CD4-positive, alpha-beta T cell treated with Interleukin-6 for 4 hours (primary cell): ENCODE measurements at regions not wholly inside any gene's neighbourhood (a gene's known extent, or its start where the extent isn't known, plus 50 kb on each side); places are given as distances from the start of the nearest gene placed in this dataset.
"Not testable (repeated sequence)": the region's sequence is repeated elsewhere in the genome, so short reads cannot be mapped to it uniquely, and the experiment has no call there.

Experiments used
- DNase-seq: peaks from one replicate; pipeline ENCODE4 v3.0.0-alpha.2; 2020; ENCODE audit warnings: mixed read lengths

- no peak for DNase-seq
Measured at GRCh38 chr18:63071701-63072141, 247.8 kb downstream of the BCL2 start.

DNA sequence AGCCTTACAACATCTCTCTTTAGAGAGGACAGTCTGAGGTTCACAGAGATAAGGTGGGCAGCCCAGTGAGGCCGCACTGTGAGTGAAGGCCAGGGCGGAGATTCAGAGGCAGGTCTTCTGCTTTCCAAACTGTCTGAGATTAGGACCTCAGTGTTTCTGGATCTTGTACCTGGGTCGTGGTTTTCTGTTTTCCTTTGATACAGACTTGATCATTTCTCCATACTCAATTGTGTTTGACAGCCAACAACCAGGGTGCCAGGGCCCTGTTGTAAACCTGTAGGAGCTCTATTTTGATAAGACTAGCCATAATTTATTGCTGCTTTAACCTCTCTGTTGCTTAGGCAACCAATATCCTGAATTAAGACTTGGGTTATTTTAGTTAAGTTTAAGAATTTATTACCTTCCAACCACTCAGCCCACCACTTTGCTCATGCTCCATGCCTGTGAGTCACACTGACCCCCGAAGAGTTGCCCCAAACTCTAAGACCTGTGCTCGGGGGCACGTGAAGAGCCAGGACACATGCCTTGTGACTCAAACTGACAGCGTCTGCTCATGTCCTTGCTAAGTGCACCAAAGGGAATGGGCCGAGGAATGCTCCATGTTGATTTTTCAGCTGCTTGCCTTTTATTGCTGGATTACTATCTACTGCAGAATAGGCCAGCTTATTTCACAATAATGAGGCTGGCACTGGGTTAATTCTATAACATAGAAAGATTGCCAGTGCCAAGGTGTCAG is 248.6 kb downstream of the BCL2 start:
- DNase-seq, result no peak

- DNase-seq, result no peak
Measured at GRCh38 chr18:63069496-63069895, 250.1 kb downstream of the BCL2 start.

GRCh38 chr18:63067939-63068338 is 251.6 kb downstream of the BCL2 start:
- DNase-seq, result peak; percentile 12

DNA sequence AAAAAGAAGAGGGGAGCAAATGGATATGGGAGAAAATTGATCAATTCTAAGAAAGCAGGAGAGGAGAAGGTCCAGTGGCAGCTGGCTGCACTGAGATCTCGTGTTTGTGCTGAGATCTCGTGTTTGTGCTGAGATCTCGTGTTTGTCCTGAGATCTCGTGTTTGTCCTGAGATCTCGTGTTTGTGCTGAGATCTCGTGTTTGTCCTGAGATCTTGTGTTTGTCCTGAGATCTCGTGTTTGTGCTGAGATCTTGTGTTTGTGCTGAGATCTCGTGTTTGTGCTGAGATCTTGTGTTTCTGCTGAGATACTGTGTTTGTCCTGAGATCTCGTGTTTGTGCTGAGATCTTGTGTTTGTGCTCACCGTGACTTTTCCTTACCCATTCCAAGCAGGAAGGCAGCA is 254.4 kb downstream of the BCL2 start:
- DNase-seq, result no peak

DNA sequence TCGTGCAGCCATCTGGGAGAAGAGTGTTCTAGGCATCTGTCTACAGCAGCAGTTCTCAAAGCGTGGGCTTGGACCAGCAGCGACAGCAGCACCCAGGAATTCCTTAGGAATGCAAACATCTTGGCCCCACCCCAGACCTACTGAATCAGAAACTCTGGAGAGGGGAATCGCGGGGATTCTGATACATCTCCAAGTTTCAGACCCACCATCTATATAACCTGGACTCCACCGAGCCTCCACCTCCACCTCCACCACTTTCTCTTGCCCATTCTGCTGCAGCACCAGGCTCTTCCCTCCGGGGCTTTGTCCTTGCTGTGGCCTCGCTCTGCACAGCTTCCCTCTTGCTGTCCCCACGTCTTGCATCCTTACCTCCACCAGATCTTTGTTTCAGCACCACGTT is 256.4 kb downstream of the BCL2 start:
- no peak for DNase-seq

DNA sequence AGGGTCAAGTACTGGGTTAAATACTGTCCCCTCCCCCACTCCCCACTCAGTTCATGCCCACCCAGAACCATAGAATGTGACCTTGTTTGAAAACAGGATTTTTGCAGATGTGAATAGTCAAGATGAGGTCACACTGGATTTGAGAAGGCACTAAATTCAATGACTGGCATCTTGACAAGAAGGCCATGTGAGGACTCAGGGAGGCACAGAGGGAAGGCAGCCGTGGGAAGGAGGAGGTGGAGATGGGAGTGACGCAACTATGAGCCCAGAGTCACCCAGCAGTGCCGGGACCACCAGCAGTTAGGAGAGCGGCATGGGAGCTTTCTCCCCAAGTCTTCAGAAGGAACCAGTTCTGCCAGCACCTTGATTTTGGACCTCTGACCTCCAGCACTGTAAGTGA is 257.3 kb downstream of the BCL2 start:
- no peak for DNase-seq

- DNase-seq, result no peak
Measured at GRCh38 chr18:63061303-63061702, 258.3 kb downstream of the BCL2 start.

DNA sequence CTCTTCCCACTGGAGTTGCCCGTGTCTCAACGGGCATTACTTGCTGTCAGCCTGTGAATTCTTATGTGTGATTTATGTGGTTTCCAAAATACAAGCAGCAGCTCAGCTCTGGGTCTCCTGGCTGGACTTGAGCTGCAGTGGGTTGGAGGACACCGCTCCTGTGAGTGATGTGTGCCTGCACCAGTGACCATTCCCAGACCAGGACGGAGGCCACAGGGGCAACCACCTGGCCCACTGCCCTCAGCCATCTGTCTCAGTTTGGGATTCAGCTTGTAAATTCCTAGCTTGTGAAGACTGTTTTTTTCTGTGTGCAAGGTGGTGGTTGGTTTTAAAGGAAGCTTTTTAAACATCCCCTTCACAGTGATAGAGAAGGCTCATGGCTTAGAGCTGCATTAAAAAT is 261.0 kb downstream of the BCL2 start:
- DNase-seq, result no peak

DNA sequence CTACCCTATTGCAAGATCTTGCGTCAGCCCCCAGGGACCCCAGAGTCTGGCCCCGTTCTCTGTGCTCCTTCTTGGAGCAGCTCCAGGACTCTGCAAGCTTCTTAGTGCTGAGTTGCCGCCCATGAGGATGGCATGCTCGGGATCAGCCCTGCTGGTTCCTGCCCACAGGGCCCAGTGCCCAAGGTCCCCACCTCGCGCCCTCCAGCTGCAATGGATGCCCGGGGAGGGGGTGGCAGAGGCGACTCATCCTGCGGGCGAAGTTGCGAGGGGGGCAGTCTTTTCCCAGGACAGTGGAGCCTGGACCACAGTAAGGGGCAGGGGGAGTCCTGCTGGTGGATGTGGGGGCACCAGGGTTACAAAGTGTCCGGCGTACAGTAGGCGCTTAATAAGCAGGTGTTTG is 261.9 kb downstream of the BCL2 start:
- no peak for DNase-seq

- DNase-seq, result no peak
Measured at GRCh38 chr18:63054901-63055584, 264.5 kb downstream of the BCL2 start.

- DNase-seq, result no peak
Measured at GRCh38 chr18:63051928-63052327, 267.6 kb downstream of the BCL2 start.

DNA sequence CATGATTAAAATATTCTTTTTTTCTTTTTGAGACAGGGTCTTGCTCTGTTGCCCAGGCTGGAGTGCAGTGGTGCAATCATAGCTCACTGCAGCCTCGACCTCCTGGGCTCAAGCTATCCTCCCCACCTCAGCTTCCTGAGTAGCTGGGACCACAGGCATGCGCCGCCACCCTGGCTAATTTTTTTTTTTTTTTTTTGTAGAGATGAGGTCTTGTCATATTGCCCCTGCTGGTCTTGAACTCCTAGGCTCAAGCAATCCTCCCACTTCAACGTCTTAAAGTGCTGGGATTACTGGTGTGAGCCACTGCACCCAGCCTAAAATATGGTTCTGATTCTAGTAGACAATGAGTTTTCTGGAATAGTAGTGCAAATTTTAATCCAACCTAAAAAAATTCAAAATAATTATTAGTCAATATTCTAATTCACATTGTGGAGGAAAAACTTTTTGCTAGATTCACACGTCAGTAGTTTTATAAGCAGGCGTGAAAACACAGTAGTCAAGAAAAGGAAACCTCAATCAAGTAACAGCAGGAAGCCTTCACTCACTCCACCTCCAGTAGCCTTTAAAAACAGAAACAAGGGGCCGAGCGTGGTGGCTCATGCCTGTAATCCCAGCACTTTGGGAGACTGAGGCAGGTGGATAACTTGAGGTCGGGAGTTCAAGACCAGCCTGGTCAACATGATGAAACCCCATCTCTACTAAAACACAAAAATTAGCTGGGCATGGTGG is 268.7 kb downstream of the BCL2 start:
- not testable (repeated sequence) for DNase-seq

- DNase-seq, result no peak
Measured at GRCh38 chr18:63046375-63046774, 273.2 kb downstream of the BCL2 start.

- DNase-seq, result no peak
Measured at GRCh38 chr18:63043516-63043915, 276.1 kb downstream of the BCL2 start.

DNA sequence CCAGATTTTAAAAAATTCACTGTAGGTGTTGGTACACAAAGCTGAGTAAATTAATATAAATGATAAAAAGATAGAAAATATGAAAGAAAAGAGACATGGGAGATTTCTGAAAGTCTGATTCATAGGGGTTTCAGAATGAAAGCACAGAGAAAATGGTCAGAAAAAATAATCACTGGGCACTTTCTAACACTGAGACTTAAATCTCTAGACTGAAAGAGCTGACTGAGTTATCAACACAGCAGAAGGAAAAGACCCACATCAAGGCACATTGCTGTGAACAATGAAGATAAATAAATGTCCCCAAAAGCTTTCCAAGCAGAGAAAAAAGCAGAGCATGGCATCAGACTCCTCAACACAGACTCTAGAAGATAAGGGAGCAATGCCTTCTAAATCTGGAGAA is 277.2 kb downstream of the BCL2 start:
- no peak for DNase-seq

DNA sequence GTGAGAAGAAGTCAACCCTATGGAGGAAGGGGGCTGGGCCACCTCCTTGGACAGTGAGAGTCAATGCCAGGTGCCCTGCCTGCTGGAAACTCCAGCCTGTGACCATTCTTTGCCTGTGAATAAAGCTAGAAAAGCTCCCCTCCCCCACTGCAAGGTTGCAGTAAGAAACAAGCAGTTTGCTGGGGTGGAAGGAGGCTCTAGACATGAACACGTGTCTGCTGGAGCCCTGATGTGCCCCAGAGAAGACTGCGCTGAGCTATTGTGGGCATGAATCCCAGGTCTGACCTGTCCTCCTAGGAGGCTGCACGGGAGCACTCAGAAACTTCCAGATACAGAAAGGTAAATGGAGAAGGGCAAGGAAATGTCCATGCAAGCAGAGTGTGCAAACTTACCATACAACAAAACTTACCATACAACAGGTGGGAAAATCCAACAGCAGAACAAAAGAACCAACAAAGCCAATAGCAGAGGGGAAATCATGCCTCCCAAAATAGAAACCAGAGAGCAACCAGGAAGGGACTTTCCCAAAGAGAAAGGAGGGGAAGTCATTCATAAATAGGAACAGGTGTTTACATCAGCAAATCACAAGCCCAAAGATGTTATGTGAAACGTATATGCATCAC is 278.7 kb downstream of the BCL2 start:
- no peak for DNase-seq

- DNase-seq, result no peak
Measured at GRCh38 chr18:63037491-63037890, 282.1 kb downstream of the BCL2 start.

DNA sequence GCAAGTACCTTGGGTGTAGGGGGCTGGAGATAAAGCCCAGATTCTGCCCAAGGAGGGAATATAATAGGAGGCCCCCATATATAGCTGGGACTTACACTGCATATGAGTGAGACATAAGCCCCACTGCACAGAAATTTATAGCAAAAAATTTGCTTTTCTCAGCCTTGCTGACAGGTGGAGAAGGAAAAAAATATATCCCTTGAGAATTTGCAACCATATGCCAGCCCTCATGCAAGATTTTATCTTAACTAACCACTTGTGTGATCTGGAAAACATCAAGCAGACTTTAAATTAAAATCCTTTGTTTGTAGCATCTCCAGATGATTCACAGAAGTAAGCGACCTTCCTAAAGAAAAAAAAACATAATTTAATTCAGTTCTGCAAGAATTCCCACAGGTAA is 288.2 kb downstream of the BCL2 start:
- no peak for DNase-seq
